IMR-90 (cell line): ENCODE measurements at regions not wholly inside any gene's neighbourhood (a gene's known extent, or its start where the extent isn't known, plus 50 kb on each side); places are given as distances from the start of the nearest gene placed in this dataset.

Source experiments
- ATAC-seq: fragments of 200-7000 bp; cut with Tn5 transposase; 2 replicates; pipeline ENCODE4 v1.9.1; 2020; ENCODE audit warnings: low read depth, mild to moderate bottlenecking, moderate library complexity
- BruUV-seq: library from RNA; stranded (reverse); fragments of 400-500 nt; replicated peaks from 2 replicates; lab custom pipeline; 2021; lab: Mats Ljungman, UMichigan
- CTCF ChIA-PET: fragments of 300-600 bp; formaldehyde crosslinking; extraction: SDS; loops from one replicate; lab custom pipeline; 2021; ENCODE audit warnings: antibody characterized with exemption; lab: Yijun Ruan, JAX
- POLR2A ChIA-PET: fragments of 300-600 bp; sonication (Branson Sonifier 250); formaldehyde crosslinking; loops from one replicate; lab custom pipeline; 2022; ENCODE audit warnings: antibody characterized with exemption; ENCODE audit not compliant: unreplicated experiment; lab: Charles Lee
- DNase-seq: peaks from one replicate; pipeline ENCODE4 v3.0.0; 2013
- H2AFZ ChIP-seq: replicated peaks from 2 replicates; pipeline ENCODE3; 2013; ENCODE audit warnings: low read length, mild to moderate bottlenecking; ENCODE audit not compliant: poor library complexity
- H2AK5ac ChIP-seq: 2 replicates; pipeline ENCODE4 v1.6.1; 2013; ENCODE audit warnings: low read depth, low read length, inconsistent platforms
- H2AK9ac ChIP-seq: replicated peaks from 2 replicates; pipeline ENCODE3; 2013; ENCODE audit warnings: mild to moderate bottlenecking, low read depth, low read length, moderate library complexity; ENCODE audit not compliant: poor library complexity
- H2BK120ac ChIP-seq: 2 replicates; pipeline ENCODE4 v1.6.1; 2013; ENCODE audit warnings: low read depth, low read length, inconsistent platforms
- H2BK15ac ChIP-seq: 3 replicates; pipeline ENCODE4 v1.6.1; 2013; ENCODE audit warnings: low read depth, low read length, inconsistent platforms
- H2BK20ac ChIP-seq: 2 replicates; pipeline ENCODE4 v1.6.1; 2013; ENCODE audit warnings: low read depth, mild to moderate bottlenecking, inconsistent platforms, low read length, moderate library complexity
- H2BK5ac ChIP-seq: 2 replicates; pipeline ENCODE4 v1.6.1; 2013; ENCODE audit warnings: mild to moderate bottlenecking, low read depth, low read length, inconsistent platforms; ENCODE audit not compliant: poor library complexity, severe bottlenecking
- H3K14ac ChIP-seq: replicated peaks from 2 replicates; pipeline ENCODE4 v1.6.1; 2013; ENCODE audit warnings: low read depth, low read length, inconsistent platforms
- H3K18ac ChIP-seq: 2 replicates; pipeline ENCODE4 v1.6.1; 2013; ENCODE audit warnings: low read depth, low read length, control low read depth
- H3K23ac ChIP-seq: 2 replicates; pipeline ENCODE4 v1.6.1; 2013; ENCODE audit warnings: low read depth, low read length, inconsistent platforms
- H3K27ac ChIP-seq: 2 replicates; pipeline ENCODE4 v1.5.1; 2013; ENCODE audit warnings: mild to moderate bottlenecking, control low read depth, low read length; ENCODE audit not compliant: insufficient read depth
- H3K27me3 ChIP-seq: 2 replicates; pipeline ENCODE4 v1.6.1; 2013; ENCODE audit warnings: low read length; ENCODE audit not compliant: control insufficient read depth, insufficient read depth
- H3K36me3 ChIP-seq: 2 replicates; pipeline ENCODE4 v1.6.1; 2013; ENCODE audit warnings: low read length, mixed read lengths; ENCODE audit not compliant: control insufficient read depth, insufficient read depth
- H3K4ac ChIP-seq: 2 replicates; pipeline ENCODE4 v1.6.1; 2013; ENCODE audit warnings: low read depth, low read length, inconsistent platforms
- H3K4me1 ChIP-seq: 2 replicates; pipeline ENCODE4 v1.6.1; 2013; ENCODE audit warnings: low read length, mixed read lengths; ENCODE audit not compliant: control insufficient read depth, insufficient read depth
- H3K4me2 ChIP-seq: 2 replicates; pipeline ENCODE4 v1.6.1; 2013; ENCODE audit warnings: low read depth, mild to moderate bottlenecking, control low read depth, low read length, moderate library complexity
- H3K4me3 ChIP-seq: 2 replicates; pipeline ENCODE4 v1.5.1; 2013; ENCODE audit warnings: low read depth, mild to moderate bottlenecking, control low read depth, low read length, moderate library complexity; ENCODE audit not compliant: insufficient read depth
- H3K56ac ChIP-seq: 2 replicates; pipeline ENCODE4 v1.6.1; 2013; ENCODE audit warnings: low read length, inconsistent platforms; ENCODE audit not compliant: insufficient read depth; ENCODE audit errors: extremely low read depth
- H3K79me1 ChIP-seq, 2 experiments: 2 replicates each; pipeline ENCODE4 v1.6.1; 2013; ENCODE audit warnings: low read length in 2 of 2, inconsistent platforms in 1 of 2, low read depth in 1 of 2
- H3K9ac ChIP-seq: 2 replicates; pipeline ENCODE4 v1.6.1; 2013; ENCODE audit warnings: low read depth, low read length, control low read depth
- H3K9me1 ChIP-seq: 2 replicates; pipeline ENCODE4 v1.6.1; 2013; ENCODE audit warnings: low read length, inconsistent platforms; ENCODE audit not compliant: insufficient read depth
- H3K9me3 ChIP-seq: 2 replicates; pipeline ENCODE4 v1.6.1; 2013; ENCODE audit warnings: low read length; ENCODE audit not compliant: control insufficient read depth, insufficient read depth
- H4K20me1 ChIP-seq: 2 replicates; pipeline ENCODE4 v1.6.1; 2013; ENCODE audit warnings: low read length, inconsistent platforms; ENCODE audit not compliant: insufficient read depth
- H4K5ac ChIP-seq: 2 replicates; pipeline ENCODE4 v1.6.1; 2013; ENCODE audit warnings: mild to moderate bottlenecking, low read depth, low read length, control low read depth
- H4K8ac ChIP-seq, 2 experiments: 2 replicates each; pipeline ENCODE4 v1.6.1; 2013; ENCODE audit warnings: low read depth in 2 of 2, low read length in 2 of 2, control low read depth in 1 of 2, inconsistent platforms in 1 of 2
- H4K91ac ChIP-seq: 2 replicates; pipeline ENCODE4 v1.6.1; 2013; ENCODE audit warnings: low read depth, low read length, inconsistent platforms; ENCODE audit not compliant: insufficient read depth
- CEBPB ChIP-seq: IDR thresholded peaks from 2 replicates; pipeline ENCODE4 v1.6.1; 2012; ENCODE audit warnings: low read depth, low read length, improper control_type of control experiment
- CHD1 ChIP-seq: IDR thresholded peaks from 2 replicates; pipeline ENCODE4 v1.6.1; 2012; ENCODE audit warnings: low read depth, low read length, improper control_type of control experiment
- MXI1 ChIP-seq: IDR thresholded peaks from 2 replicates; pipeline ENCODE4 v1.6.1; 2012; ENCODE audit warnings: low read depth, mild to moderate bottlenecking, low read length, moderate library complexity, borderline replicate concordance
- NFE2L2 ChIP-seq: fragments of 150-350 bp; IDR thresholded peaks from 2 replicates; pipeline ENCODE4 v1.6.1; 2016; ENCODE audit warnings: low read depth, mild to moderate bottlenecking, low read length
- POLR2A ChIP-seq: IDR thresholded peaks from 2 replicates; pipeline ENCODE4 v1.6.1; 2012; ENCODE audit warnings: mild to moderate bottlenecking, low read depth, low read length
- RAD21 ChIP-seq: IDR thresholded peaks from 2 replicates; pipeline ENCODE4 v1.6.1; 2012; ENCODE audit warnings: low read length, improper control_type of control experiment
- RCOR1 ChIP-seq: IDR thresholded peaks from 2 replicates; pipeline ENCODE4 v1.6.1; 2012; ENCODE audit warnings: mild to moderate bottlenecking, low read length, improper control_type of control experiment; ENCODE audit not compliant: insufficient replicate concordance
- SMC3 ChIP-seq: fragments of 150-350 bp; IDR thresholded peaks from 2 replicates; pipeline ENCODE4 v1.6.1; 2016; ENCODE audit warnings: low read depth, mild to moderate bottlenecking, antibody characterized with exemption, low read length, moderate library complexity
- WGBS, 2 experiments: methylation state at CpG; one replicate each; pipeline versions ENCODE4 v1.1.5 to v1.1.7; 2013; ENCODE audit warnings: missing lambda C conversion rate in 2 of 2; ENCODE audit not compliant: insufficient read length in 1 of 2; ENCODE audit errors: extremely low coverage in 2 of 2; 5-methylcytosine and 5-hydroxymethylcytosine counted together
- dilution Hi-C: fragments of 300-500 bp; cut with HindIII; formaldehyde crosslinking; loops from one replicate; pipeline ENCODE4 v1.14.3; 2018; ENCODE audit warnings: low sequenced_read_pairs; ENCODE audit not compliant: unreplicated experiment
- in situ Hi-C: fragments of 300-500 bp; cut with MboI; formaldehyde crosslinking; loops from 3 replicates; pipeline ENCODE4 v1.14.3; 2019; ENCODE audit warnings: low sequenced_read_pairs, inconsistent platforms, mixed read lengths
- intact Hi-C: fragments of 100-400 bp; cut with micrococcal nuclease; formaldehyde crosslinking; loops from 2 replicates; pipeline ENCODE4 v1.10.0; 2022
- TF ChIP-seq, protein P1 (sequence below): conservative IDR thresholded peaks from 2 replicates; pipeline ENCODE4 v1.5.1; 2012; ENCODE audit warnings: mild to moderate bottlenecking, low read depth, low read length, improper control_type of control experiment
- TF ChIP-seq, protein P2 (sequence below): fragments of 150-350 bp; IDR thresholded peaks from 2 replicates; pipeline ENCODE4 v1.6.1; 2016; ENCODE audit warnings: low read depth, mild to moderate bottlenecking, low read length, moderate library complexity, borderline replicate concordance

DNA sequence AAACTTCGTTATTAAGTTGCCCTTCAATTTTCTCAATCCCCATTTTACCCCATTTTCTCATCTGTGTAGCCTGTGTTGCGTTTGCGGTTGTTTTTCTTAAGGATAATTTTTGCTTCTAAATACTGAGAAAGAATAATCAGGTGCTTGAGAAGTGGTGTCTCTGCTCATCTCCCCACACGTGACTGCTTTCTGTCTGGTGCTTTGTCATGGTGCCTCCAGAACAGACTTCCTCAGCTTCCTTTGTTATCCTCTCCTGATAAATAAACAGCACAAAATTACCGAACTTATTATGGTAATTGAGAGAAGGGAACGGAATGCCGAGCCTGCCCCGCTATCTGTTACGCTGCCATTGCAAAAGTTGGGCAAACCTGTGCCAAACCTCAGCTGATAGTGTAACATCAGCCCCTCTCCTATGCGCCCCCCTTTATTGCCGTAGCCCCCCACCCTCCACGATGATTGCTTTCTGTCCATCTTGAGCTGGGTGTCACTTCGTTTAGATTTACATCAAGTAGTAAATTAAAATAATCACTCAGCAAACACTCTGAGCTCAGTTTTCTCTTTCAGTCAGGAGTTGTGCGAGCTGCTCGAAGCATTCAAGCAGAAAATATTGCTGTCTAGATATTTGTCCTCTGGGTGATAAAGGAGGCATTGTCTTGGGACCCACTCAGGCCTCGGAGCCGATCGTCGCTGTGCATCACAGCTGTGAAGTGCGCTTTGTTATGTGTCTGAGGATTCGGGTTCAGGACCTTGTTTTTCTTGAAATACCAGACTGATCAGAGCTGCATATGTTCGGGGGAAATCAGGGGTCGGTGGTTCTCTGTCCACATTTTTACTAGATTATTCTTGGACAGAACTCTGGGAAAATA, 1008.5 kb upstream of the FANCL start:
- in situ Hi-C loops, result no loop called here
- H2AK5ac ChIP-seq, result no peak overlapping the region
- no peak overlapping the region for H2BK15ac ChIP-seq
- H2AFZ ChIP-seq, result no peak overlapping the region
- intact Hi-C loops, result no loop called here
- CTCF ChIA-PET, result interaction anchor here (0.6 kb wide), 1 partner anchor 330 kb away, joined by 4 read pairs; no protein-coding TSS in a partner anchor
- no peak overlapping the region for H3K14ac ChIP-seq
- no peak overlapping the region for H3K4me3 ChIP-seq
- no peak overlapping the region for H2BK120ac ChIP-seq
- no peak overlapping the region for H3K23ac ChIP-seq
- no peak overlapping the region for H3K9ac ChIP-seq
- no peaks in the 10 kb centered on the region for H4K20me1 ChIP-seq
- dilution Hi-C loops, result no loop called here
- H2AK9ac ChIP-seq, result no peak overlapping the region
- TF ChIP-seq CEBPB, result no peak
- no peak for TF ChIP-seq CHD1
- TF ChIP-seq, protein P1, sequence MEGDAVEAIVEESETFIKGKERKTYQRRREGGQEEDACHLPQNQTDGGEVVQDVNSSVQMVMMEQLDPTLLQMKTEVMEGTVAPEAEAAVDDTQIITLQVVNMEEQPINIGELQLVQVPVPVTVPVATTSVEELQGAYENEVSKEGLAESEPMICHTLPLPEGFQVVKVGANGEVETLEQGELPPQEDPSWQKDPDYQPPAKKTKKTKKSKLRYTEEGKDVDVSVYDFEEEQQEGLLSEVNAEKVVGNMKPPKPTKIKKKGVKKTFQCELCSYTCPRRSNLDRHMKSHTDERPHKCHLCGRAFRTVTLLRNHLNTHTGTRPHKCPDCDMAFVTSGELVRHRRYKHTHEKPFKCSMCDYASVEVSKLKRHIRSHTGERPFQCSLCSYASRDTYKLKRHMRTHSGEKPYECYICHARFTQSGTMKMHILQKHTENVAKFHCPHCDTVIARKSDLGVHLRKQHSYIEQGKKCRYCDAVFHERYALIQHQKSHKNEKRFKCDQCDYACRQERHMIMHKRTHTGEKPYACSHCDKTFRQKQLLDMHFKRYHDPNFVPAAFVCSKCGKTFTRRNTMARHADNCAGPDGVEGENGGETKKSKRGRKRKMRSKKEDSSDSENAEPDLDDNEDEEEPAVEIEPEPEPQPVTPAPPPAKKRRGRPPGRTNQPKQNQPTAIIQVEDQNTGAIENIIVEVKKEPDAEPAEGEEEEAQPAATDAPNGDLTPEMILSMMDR, result no peak
- TF ChIP-seq MXI1, result no peak
- no peak for TF ChIP-seq RCOR1
- no peak for TF ChIP-seq POLR2A
- TF ChIP-seq RAD21, result no peak
- TF ChIP-seq NFE2L2, result no peak
- TF ChIP-seq, protein P2, sequence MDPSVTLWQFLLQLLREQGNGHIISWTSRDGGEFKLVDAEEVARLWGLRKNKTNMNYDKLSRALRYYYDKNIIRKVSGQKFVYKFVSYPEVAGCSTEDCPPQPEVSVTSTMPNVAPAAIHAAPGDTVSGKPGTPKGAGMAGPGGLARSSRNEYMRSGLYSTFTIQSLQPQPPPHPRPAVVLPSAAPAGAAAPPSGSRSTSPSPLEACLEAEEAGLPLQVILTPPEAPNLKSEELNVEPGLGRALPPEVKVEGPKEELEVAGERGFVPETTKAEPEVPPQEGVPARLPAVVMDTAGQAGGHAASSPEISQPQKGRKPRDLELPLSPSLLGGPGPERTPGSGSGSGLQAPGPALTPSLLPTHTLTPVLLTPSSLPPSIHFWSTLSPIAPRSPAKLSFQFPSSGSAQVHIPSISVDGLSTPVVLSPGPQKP, result no peak
- no peak for TF ChIP-seq SMC3
- H3K18ac ChIP-seq, result no peak overlapping the region
- no peak overlapping the region for H3K56ac ChIP-seq
- ATAC-seq, result no peak
- no peaks in the 10 kb centered on the region for H3K9me3 ChIP-seq
- H3K27me3 ChIP-seq, result no peaks in the 10 kb centered on the region; the same call in 1 of the 2 replicates
- no peak overlapping the region for H3K4ac ChIP-seq
- no peaks in the 10 kb centered on the region for H3K9me1 ChIP-seq
- WGBS, 2 experiments, result no CpG with 5 or more reads among the region's 23 CpGs
- no peak for DNase-seq
- H4K8ac ChIP-seq, result no peak overlapping the region
- no peak overlapping the region for H4K5ac ChIP-seq
- no peak overlapping the region for H3K4me2 ChIP-seq
- H2BK5ac ChIP-seq, result no peak overlapping the region
- H3K36me3 ChIP-seq, result no peaks in the 10 kb centered on the region
- POLR2A ChIA-PET, result no interaction called here
- no peak overlapping the region for H4K91ac ChIP-seq
- no TSS peak for BruUV-seq
- no peak overlapping the region for H3K27ac ChIP-seq
- H2BK20ac ChIP-seq, result no peak overlapping the region
- no peaks in the 10 kb centered on the region for H3K79me1 ChIP-seq
- H3K4me1 ChIP-seq, result no peaks in the 10 kb centered on the region
